ENCODE measurements at regions not wholly inside any gene's neighbourhood (a gene's known extent, or its start where the extent isn't known, plus 50 kb on each side); places are given as distances from the start of the nearest gene placed in this dataset.

DNA sequence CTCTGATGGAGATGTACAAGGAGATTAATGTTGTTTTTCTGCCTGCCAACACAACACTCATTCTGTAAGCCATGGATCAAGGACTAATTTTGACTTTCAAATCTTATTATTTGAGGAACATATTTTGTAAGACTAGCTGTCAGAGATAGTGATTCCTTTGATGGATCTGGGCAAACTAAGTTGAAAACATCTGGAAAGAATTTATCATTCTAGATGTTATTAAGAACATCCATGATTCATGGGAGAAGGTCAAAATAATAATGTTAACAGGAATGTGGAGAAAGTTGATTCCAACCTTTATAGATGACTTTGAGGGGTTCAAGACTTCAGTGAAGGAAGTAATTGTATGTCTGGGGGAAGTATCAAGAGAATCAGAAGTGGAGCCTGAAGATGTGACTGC is 196.8 kb downstream of the POSTN start (continued):
- TF ChIP-seq, protein P1, sequence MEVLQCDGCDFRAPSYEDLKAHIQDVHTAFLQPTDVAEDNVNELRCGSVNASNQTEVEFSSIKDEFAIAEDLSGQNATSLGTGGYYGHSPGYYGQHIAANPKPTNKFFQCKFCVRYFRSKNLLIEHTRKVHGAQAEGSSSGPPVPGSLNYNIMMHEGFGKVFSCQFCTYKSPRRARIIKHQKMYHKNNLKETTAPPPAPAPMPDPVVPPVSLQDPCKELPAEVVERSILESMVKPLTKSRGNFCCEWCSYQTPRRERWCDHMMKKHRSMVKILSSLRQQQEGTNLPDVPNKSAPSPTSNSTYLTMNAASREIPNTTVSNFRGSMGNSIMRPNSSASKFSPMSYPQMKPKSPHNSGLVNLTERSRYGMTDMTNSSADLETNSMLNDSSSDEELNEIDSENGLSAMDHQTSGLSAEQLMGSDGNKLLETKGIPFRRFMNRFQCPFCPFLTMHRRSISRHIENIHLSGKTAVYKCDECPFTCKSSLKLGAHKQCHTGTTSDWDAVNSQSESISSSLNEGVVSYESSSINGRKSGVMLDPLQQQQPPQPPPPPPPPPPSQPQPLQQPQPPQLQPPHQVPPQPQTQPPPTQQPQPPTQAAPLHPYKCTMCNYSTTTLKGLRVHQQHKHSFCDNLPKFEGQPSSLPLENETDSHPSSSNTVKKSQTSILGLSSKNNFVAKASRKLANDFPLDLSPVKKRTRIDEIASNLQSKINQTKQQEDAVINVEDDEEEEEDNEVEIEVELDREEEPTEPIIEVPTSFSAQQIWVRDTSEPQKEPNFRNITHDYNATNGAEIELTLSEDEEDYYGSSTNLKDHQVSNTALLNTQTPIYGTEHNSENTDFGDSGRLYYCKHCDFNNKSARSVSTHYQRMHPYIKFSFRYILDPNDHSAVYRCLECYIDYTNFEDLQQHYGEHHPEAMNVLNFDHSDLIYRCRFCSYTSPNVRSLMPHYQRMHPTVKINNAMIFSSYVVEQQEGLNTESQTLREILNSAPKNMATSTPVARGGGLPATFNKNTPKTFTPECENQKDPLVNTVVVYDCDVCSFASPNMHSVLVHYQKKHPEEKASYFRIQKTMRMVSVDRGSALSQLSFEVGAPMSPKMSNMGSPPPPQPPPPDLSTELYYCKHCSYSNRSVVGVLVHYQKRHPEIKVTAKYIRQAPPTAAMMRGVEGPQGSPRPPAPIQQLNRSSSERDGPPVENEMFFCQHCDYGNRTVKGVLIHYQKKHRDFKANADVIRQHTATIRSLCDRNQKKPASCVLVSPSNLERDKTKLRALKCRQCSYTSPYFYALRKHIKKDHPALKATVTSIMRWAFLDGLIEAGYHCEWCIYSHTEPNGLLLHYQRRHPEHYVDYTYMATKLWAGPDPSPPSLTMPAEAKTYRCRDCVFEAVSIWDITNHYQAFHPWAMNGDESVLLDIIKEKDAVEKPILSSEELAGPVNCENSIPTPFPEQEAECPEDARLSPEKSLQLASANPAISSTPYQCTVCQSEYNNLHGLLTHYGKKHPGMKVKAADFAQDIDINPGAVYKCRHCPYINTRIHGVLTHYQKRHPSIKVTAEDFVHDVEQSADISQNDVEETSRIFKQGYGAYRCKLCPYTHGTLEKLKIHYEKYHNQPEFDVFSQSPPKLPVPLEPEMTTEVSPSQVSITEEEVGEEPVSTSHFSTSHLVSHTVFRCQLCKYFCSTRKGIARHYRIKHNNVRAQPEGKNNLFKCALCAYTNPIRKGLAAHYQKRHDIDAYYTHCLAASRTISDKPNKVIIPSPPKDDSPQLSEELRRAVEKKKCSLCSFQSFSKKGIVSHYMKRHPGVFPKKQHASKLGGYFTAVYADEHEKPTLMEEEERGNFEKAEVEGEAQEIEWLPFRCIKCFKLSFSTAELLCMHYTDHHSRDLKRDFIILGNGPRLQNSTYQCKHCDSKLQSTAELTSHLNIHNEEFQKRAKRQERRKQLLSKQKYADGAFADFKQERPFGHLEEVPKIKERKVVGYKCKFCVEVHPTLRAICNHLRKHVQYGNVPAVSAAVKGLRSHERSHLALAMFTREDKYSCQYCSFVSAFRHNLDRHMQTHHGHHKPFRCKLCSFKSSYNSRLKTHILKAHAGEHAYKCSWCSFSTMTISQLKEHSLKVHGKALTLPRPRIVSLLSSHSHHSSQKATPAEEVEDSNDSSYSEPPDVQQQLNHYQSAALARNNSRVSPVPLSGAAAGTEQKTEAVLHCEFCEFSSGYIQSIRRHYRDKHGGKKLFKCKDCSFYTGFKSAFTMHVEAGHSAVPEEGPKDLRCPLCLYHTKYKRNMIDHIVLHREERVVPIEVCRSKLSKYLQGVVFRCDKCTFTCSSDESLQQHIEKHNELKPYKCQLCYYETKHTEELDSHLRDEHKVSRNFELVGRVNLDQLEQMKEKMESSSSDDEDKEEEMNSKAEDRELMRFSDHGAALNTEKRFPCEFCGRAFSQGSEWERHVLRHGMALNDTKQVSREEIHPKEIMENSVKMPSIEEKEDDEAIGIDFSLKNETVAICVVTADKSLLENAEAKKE (CRISPR knock-in tag; IDR thresholded peaks at IDR 0.05) = no peak
- TF ChIP-seq STAT1 (IDR thresholded peaks at IDR 0.05; ENCODE audit: unreplicated experiment) = no peak
- TF ChIP-seq, protein P2, sequence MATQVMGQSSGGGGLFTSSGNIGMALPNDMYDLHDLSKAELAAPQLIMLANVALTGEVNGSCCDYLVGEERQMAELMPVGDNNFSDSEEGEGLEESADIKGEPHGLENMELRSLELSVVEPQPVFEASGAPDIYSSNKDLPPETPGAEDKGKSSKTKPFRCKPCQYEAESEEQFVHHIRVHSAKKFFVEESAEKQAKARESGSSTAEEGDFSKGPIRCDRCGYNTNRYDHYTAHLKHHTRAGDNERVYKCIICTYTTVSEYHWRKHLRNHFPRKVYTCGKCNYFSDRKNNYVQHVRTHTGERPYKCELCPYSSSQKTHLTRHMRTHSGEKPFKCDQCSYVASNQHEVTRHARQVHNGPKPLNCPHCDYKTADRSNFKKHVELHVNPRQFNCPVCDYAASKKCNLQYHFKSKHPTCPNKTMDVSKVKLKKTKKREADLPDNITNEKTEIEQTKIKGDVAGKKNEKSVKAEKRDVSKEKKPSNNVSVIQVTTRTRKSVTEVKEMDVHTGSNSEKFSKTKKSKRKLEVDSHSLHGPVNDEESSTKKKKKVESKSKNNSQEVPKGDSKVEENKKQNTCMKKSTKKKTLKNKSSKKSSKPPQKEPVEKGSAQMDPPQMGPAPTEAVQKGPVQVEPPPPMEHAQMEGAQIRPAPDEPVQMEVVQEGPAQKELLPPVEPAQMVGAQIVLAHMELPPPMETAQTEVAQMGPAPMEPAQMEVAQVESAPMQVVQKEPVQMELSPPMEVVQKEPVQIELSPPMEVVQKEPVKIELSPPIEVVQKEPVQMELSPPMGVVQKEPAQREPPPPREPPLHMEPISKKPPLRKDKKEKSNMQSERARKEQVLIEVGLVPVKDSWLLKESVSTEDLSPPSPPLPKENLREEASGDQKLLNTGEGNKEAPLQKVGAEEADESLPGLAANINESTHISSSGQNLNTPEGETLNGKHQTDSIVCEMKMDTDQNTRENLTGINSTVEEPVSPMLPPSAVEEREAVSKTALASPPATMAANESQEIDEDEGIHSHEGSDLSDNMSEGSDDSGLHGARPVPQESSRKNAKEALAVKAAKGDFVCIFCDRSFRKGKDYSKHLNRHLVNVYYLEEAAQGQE (IDR thresholded peaks at IDR 0.05; ENCODE audit: unreplicated experiment) = no peak

DNA sequence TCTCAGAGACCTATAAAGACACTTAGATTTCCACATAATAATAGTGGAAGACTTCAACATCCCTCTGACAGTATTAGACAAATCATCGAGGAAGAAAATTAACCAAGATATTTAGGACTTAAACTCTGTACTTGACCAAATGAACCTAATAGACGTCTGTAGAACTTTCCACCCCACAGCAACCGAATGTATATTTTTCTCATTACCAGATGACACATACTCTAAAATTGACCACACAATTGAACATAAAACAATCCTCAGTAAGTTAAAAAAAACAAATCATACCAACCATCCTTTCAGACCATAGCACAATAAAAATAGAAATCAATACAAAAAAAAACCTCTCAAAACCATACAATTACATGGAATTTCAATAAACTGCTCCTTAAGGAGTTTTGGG is 201.0 kb downstream of the POSTN start:
- H3K27ac Mint-ChIP-seq = no peak overlapping the region
- H2AFZ ChIP-seq = no peak overlapping the region
- no peak overlapping the region for H3K4me3 Mint-ChIP-seq
- no peaks in the 10 kb centered on the region for H3K9me3 Mint-ChIP-seq
- H3K4me1 Mint-ChIP-seq = peaks cover 5% of the 10 kb centered on the region; the same call in 2 of the 3 replicates
- no peak overlapping the region for H3K4me3 ChIP-seq
- no peaks in the 10 kb centered on the region for H3K36me3 ChIP-seq (ENCODE audit: insufficient read depth)
- no peak overlapping the region for H3K27ac ChIP-seq (ENCODE audit: low read depth)
- no peaks in the 10 kb centered on the region for H3K4me1 ChIP-seq (ENCODE audit: insufficient read depth)
- ATAC-seq (no peak), DNase-seq (ENCODE audit: low spot score) (no peak)
- no peaks in the 10 kb centered on the region for H3K27me3 ChIP-seq (ENCODE audit: insufficient read depth)
- H3K36me3 Mint-ChIP-seq (ENCODE audit: low read depth) = no peaks in the 10 kb centered on the region
- H4K20me1 ChIP-seq (replicated peaks; ENCODE audit: insufficient read depth) = no peaks in the 10 kb centered on the region
- H3K79me2 ChIP-seq (replicated peaks; ENCODE audit: insufficient read depth) = no peaks in the 10 kb centered on the region
- H3F3A ChIP-seq (replicated peaks; ENCODE audit: low read depth) = no peaks in the 10 kb centered on the region
- no peaks in the 10 kb centered on the region; the same call in 1 of the 2 replicates for H3K9me2 ChIP-seq (ENCODE audit: insufficient read depth)
- H3K4me2 ChIP-seq = no peak overlapping the region
- H3K27me3 Mint-ChIP-seq (ENCODE audit: insufficient read depth, low read depth, poor library complexity) = peaks cover 2% of the 10 kb centered on the region
- TF ChIP-seq JUNB (IDR thresholded peaks at IDR 0.05; ENCODE audit: unreplicated experiment) = no peak
- TF ChIP-seq, protein P1 (CRISPR knock-in tag; IDR thresholded peaks at IDR 0.05) = no peak
- TF ChIP-seq, protein P3, sequence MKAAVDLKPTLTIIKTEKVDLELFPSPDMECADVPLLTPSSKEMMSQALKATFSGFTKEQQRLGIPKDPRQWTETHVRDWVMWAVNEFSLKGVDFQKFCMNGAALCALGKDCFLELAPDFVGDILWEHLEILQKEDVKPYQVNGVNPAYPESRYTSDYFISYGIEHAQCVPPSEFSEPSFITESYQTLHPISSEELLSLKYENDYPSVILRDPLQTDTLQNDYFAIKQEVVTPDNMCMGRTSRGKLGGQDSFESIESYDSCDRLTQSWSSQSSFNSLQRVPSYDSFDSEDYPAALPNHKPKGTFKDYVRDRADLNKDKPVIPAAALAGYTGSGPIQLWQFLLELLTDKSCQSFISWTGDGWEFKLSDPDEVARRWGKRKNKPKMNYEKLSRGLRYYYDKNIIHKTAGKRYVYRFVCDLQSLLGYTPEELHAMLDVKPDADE (IDR thresholded peaks at IDR 0.05) = no peak

All from GM23338 (cell line).